ENCODE measurements at regions not wholly inside any gene's neighbourhood (a gene's known extent, or its start where the extent isn't known, plus 50 kb on each side); places are given as distances from the start of the nearest gene placed in this dataset.

GRCh38 chr9:17955409-17955808, 376.5 kb downstream of the SH3GL2 start:
- TF ChIP-seq CTCF (IDR thresholded peaks at IDR 0.05; ENCODE audit: insufficient read depth, low read length, poor library complexity, severe bottlenecking) (no peak), EZH2phosphoT487 (conservative IDR thresholded peaks at IDR 0.05; ENCODE audit: low read length) (no peak)
- H3K9me2 ChIP-seq (replicated peaks; ENCODE audit: insufficient read depth, low read length) = peaks cover 5% of the 10 kb centered on the region; the same call in 1 of the 2 replicates
- no peaks in the 10 kb centered on the region for H3F3A ChIP-seq (ENCODE audit: insufficient read depth)
- no peaks in the 10 kb centered on the region for H3K36me3 ChIP-seq (ENCODE audit: low read length)
- no peaks in the 10 kb centered on the region for H3K79me2 ChIP-seq (ENCODE audit: insufficient read depth, low read length)
- no peaks in the 10 kb centered on the region for H3K27me3 ChIP-seq (ENCODE audit: low read length)
- H3K9me3 ChIP-seq (ENCODE audit: insufficient read depth, low read length) = no peaks in the 10 kb centered on the region
- no peak overlapping the region for H3K4me2 ChIP-seq (ENCODE audit: low read depth, low read length, poor library complexity, severe bottlenecking)
- no peak overlapping the region for H3K9ac ChIP-seq (ENCODE audit: low read length)
- no peaks in the 10 kb centered on the region for H4K20me1 ChIP-seq (ENCODE audit: low read depth, low read length)
- no peak overlapping the region for H3K4me3 ChIP-seq (ENCODE audit: insufficient read depth, low read length, poor library complexity, severe bottlenecking)
- no peak overlapping the region for H2AFZ ChIP-seq (ENCODE audit: low read depth, low read length, severe bottlenecking)
- H3K27ac ChIP-seq (ENCODE audit: low read depth, low read length) = no peak overlapping the region

GRCh38 chr9:17958363-17958762, 379.5 kb downstream of the SH3GL2 start:
- Histone ChIP-seq H2AFZ (ENCODE audit: low read depth, low read length, severe bottlenecking) (no peak overlapping the region), H3K79me2 (ENCODE audit: insufficient read depth, low read length) (no peaks in the 10 kb centered on the region), H3K4me2 (ENCODE audit: low read depth, low read length, poor library complexity, severe bottlenecking) (no peak overlapping the region), H3K9me3 (ENCODE audit: insufficient read depth, low read length) (no peaks in the 10 kb centered on the region), H3K9me2 (replicated peaks; ENCODE audit: insufficient read depth, low read length) (peaks cover 5% of the 10 kb centered on the region; the same call in 1 of the 2 replicates), H3K27ac (ENCODE audit: low read depth, low read length) (no peak overlapping the region), H3K36me3 (ENCODE audit: low read length) (no peaks in the 10 kb centered on the region), H3K27me3 (ENCODE audit: low read length) (no peaks in the 10 kb centered on the region), H3F3A (ENCODE audit: insufficient read depth) (no peaks in the 10 kb centered on the region), H4K20me1 (ENCODE audit: low read depth, low read length) (no peaks in the 10 kb centered on the region), H3K4me3 (ENCODE audit: insufficient read depth, low read length, poor library complexity, severe bottlenecking) (no peak overlapping the region), H3K9ac (ENCODE audit: low read length) (no peak overlapping the region)
- TF ChIP-seq EZH2phosphoT487 (conservative IDR thresholded peaks at IDR 0.05; ENCODE audit: low read length) = no peak
- no peak for TF ChIP-seq CTCF (IDR thresholded peaks at IDR 0.05; ENCODE audit: insufficient read depth, low read length, poor library complexity, severe bottlenecking)

GRCh38 chr9:17962747-17963146, 383.9 kb downstream of the SH3GL2 start:
- Histone ChIP-seq H3F3A (ENCODE audit: insufficient read depth) (no peaks in the 10 kb centered on the region), H2AFZ (ENCODE audit: low read depth, low read length, severe bottlenecking) (no peak overlapping the region), H3K36me3 (ENCODE audit: low read length) (no peaks in the 10 kb centered on the region), H4K20me1 (ENCODE audit: low read depth, low read length) (no peaks in the 10 kb centered on the region), H3K9me3 (ENCODE audit: insufficient read depth, low read length) (no peaks in the 10 kb centered on the region), H3K9ac (ENCODE audit: low read length) (no peak overlapping the region), H3K9me2 (replicated peaks; ENCODE audit: insufficient read depth, low read length) (peaks cover under 1% of the 10 kb centered on the region; the same call in 1 of the 2 replicates), H3K79me2 (ENCODE audit: insufficient read depth, low read length) (no peaks in the 10 kb centered on the region), H3K4me2 (ENCODE audit: low read depth, low read length, poor library complexity, severe bottlenecking) (no peak overlapping the region), H3K4me3 (ENCODE audit: insufficient read depth, low read length, poor library complexity, severe bottlenecking) (no peak overlapping the region), H3K27ac (ENCODE audit: low read depth, low read length) (no peak overlapping the region), H3K27me3 (ENCODE audit: low read length) (no peaks in the 10 kb centered on the region)
- TF ChIP-seq CTCF (IDR thresholded peaks at IDR 0.05; ENCODE audit: insufficient read depth, low read length, poor library complexity, severe bottlenecking) = no peak
- no peak for TF ChIP-seq EZH2phosphoT487 (conservative IDR thresholded peaks at IDR 0.05; ENCODE audit: low read length)

All from SU-DHL-6 (cell line).